ENCODE measurements at regions not wholly inside any gene's neighbourhood (a gene's known extent, or its start where the extent isn't known, plus 50 kb on each side); places are given as distances from the start of the nearest gene placed in this dataset.

- H3K27ac ChIP-seq = peak overlapping the region in 2 of 3 donors; percentile 80 to 84
- no peaks in the 10 kb centered on the region for H3K4me1 ChIP-seq
- intact Hi-C loops (cut with DNase I) = no loop called here
- WGBS, 2 donors = 33 to 40% methylated on average over 6 of the region's 6 CpGs
- no peak for DNase-seq
- TF ChIP-seq, protein P1, sequence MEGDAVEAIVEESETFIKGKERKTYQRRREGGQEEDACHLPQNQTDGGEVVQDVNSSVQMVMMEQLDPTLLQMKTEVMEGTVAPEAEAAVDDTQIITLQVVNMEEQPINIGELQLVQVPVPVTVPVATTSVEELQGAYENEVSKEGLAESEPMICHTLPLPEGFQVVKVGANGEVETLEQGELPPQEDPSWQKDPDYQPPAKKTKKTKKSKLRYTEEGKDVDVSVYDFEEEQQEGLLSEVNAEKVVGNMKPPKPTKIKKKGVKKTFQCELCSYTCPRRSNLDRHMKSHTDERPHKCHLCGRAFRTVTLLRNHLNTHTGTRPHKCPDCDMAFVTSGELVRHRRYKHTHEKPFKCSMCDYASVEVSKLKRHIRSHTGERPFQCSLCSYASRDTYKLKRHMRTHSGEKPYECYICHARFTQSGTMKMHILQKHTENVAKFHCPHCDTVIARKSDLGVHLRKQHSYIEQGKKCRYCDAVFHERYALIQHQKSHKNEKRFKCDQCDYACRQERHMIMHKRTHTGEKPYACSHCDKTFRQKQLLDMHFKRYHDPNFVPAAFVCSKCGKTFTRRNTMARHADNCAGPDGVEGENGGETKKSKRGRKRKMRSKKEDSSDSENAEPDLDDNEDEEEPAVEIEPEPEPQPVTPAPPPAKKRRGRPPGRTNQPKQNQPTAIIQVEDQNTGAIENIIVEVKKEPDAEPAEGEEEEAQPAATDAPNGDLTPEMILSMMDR (IDR thresholded peaks at IDR 0.05) = no peak
- no peak for TF ChIP-seq POLR2A (IDR thresholded peaks at IDR 0.05)
- H3K9me3 ChIP-seq = no peaks in the 10 kb centered on the region
- no peak overlapping the region for H3K4me3 ChIP-seq (replicated peaks in 1 of 3)
- peaks cover 8% of the 10 kb centered on the region for H3K27me3 ChIP-seq
- no peaks in the 10 kb centered on the region for H3K36me3 ChIP-seq
Observed at GRCh38 chr6:105995391-105995865, 90.7 kb upstream of the PRDM1 start.

- peak overlapping the region; percentile 39 to 58 (median 45) for H3K4me3 ChIP-seq (replicated peaks in 1 of 3)
- H3K27ac ChIP-seq = peak overlapping the region; percentile 69 to 84 (median 80)
Observed at GRCh38 chr6:105994591-105995390, 91.3 kb upstream of the PRDM1 start.

DNA sequence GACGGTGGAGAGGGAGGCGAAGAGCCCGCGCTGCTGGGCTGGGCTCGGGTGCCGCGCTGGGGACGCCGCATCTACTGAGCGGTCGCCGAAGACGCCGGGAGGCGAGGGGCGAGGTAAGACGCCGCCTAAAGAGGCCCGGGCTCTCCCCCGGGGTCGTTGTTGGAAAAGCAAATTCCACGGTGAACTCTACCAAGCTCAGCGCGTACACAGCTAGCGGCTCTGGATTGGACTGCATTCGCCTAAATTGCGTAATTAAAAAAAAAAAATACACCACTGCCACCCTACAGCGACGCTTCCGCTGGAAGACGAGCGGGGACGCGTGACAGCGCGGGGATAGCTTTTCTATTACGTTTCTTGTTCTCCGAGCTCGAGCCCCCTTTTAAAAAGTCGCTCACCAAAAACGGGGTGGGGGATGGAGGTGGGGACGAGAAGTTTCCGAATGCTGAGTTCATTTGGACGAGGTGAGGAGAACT is 92.0 kb upstream of the PRDM1 start:
- H3K9me3 ChIP-seq = no peaks in the 10 kb centered on the region
- intact Hi-C loops (cut with DNase I) = no loop called here
- peak; percentile 13 to 20 for DNase-seq

More at GRCh38 chr6:105994591-105995390, 91.3 kb upstream of the PRDM1 start:
- no peaks in the 10 kb centered on the region for H3K9me3 ChIP-seq
- no peaks in the 10 kb centered on the region for H3K36me3 ChIP-seq
- intact Hi-C loops (cut with DNase I) = no loop called here
- no peaks in the 10 kb centered on the region for H3K4me1 ChIP-seq
- DNase-seq = peak; percentile 37 to 41
- H3K27me3 ChIP-seq = peaks cover 8% of the 10 kb centered on the region
- TF ChIP-seq POLR2A (IDR thresholded peaks at IDR 0.05) = no peak
- TF ChIP-seq, protein P1 (IDR thresholded peaks at IDR 0.05) = no peak
- 5% methylated on average over 30 to 51 of the region's 57 CpGs for WGBS, 2 donors

GRCh38 chr6:105993341-105994117 is 92.6 kb upstream of the PRDM1 start:
- Histone ChIP-seq H3K36me3 (no peaks in the 10 kb centered on the region), H3K27me3 (peaks cover 8% of the 10 kb centered on the region), H3K4me3 (replicated peaks in 1 of 3) (peak overlapping the region in 2 of 3 donors; percentile 39 to 45), H3K4me1 (no peaks in the 10 kb centered on the region), H3K9me3 (no peaks in the 10 kb centered on the region), H3K27ac (peak overlapping the region; percentile 69 to 84 (median 80))
- no peak for DNase-seq
- intact Hi-C loops (cut with DNase I) = no loop called here
- WGBS, 2 donors = 46% methylated on average over 23 of the region's 23 CpGs
- TF ChIP-seq, protein P1 (IDR thresholded peaks at IDR 0.05) = no peak
- TF ChIP-seq POLR2A (IDR thresholded peaks at IDR 0.05) = no peak

More for the DNA sequence above, 92.0 kb upstream of the PRDM1 start:
- TF ChIP-seq, protein P1 (IDR thresholded peaks at IDR 0.05) = no peak
- no peak for TF ChIP-seq POLR2A (IDR thresholded peaks at IDR 0.05)
- Histone ChIP-seq H3K27me3 (peaks cover 8% of the 10 kb centered on the region), H3K4me1 (no peaks in the 10 kb centered on the region), H3K4me3 (replicated peaks in 1 of 3) (peak overlapping the region; percentile 39 to 58 (median 45)), H3K27ac (peak overlapping the region; percentile 69 to 84 (median 80)), H3K36me3 (no peaks in the 10 kb centered on the region)
- WGBS, 2 donors = 4 to 7% methylated on average over 37 to 44 of the region's 44 CpGs

All from thyroid gland (tissue), 4 donors.